ENCODE measurements at regions not wholly inside any gene's neighbourhood (a gene's known extent, or its start where the extent isn't known, plus 50 kb on each side); places are given as distances from the start of the nearest gene placed in this dataset.

- TF ChIP-seq, protein P1, sequence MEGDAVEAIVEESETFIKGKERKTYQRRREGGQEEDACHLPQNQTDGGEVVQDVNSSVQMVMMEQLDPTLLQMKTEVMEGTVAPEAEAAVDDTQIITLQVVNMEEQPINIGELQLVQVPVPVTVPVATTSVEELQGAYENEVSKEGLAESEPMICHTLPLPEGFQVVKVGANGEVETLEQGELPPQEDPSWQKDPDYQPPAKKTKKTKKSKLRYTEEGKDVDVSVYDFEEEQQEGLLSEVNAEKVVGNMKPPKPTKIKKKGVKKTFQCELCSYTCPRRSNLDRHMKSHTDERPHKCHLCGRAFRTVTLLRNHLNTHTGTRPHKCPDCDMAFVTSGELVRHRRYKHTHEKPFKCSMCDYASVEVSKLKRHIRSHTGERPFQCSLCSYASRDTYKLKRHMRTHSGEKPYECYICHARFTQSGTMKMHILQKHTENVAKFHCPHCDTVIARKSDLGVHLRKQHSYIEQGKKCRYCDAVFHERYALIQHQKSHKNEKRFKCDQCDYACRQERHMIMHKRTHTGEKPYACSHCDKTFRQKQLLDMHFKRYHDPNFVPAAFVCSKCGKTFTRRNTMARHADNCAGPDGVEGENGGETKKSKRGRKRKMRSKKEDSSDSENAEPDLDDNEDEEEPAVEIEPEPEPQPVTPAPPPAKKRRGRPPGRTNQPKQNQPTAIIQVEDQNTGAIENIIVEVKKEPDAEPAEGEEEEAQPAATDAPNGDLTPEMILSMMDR (IDR thresholded peaks at IDR 0.05): no peak
- Mint-ChIP-seq H3K4me1 (peaks cover 20% of the 10 kb centered on the region), H3K9me3 (peaks cover 0 to 2% (median 0%) of the 10 kb centered on the region in 7 donors), H3K27me3 (ENCODE audit: low read depth in 3 of 3) (peaks cover 4 to 9% (median 5%) of the 10 kb centered on the region in 3 donors), H3K36me3 (no peaks in the 10 kb centered on the region), H3K4me3 (no peak overlapping the region), H3K27ac (no peak overlapping the region)
- intact Hi-C loops (cut with micrococcal nuclease): loop anchor here (5.0 kb wide), 2 partner anchors 43 to 173 kb away; no protein-coding TSS in a partner anchor
- Histone ChIP-seq H4K20me1 (ENCODE audit: insufficient read depth, low read length) (no peaks in the 10 kb centered on the region), H2AFZ (ENCODE audit: insufficient read depth, low read depth, low read length, poor library complexity, severe bottlenecking) (no peak overlapping the region), H3K9me3 (replicated peaks in 1 of 2; ENCODE audit: control insufficient read depth in 1 of 2, insufficient read depth in 1 of 2, low read length in 2 of 2) (no peaks in the 10 kb centered on the region), H3K79me2 (ENCODE audit: insufficient read depth, low read length) (no peaks in the 10 kb centered on the region), H3K4me3 (replicated peaks in 1 of 3; ENCODE audit: low read depth in 2 of 3, low read length in 3 of 3) (no peak overlapping the region), H3K9ac (ENCODE audit: insufficient read depth, low read length, poor library complexity, severe bottlenecking) (no peak overlapping the region), H3K36me3 (replicated peaks in 1 of 2; ENCODE audit: control insufficient read depth in 1 of 2, insufficient read depth in 2 of 2, low read length in 2 of 2) (no peaks in the 10 kb centered on the region), H3K4me2 (replicated peaks; ENCODE audit: extremely low read depth, low read length, poor library complexity, severe bottlenecking) (no peak overlapping the region), H3K27me3 (ENCODE audit: control insufficient read depth in 2 of 2, insufficient read depth in 2 of 2, low read length in 2 of 2) (peaks cover 2 to 4% of the 10 kb centered on the region in 2 donors), H3K4me1 (ENCODE audit: control insufficient read depth in 1 of 2, insufficient read depth in 2 of 2, low read length in 2 of 2) (peaks cover 11 to 12% of the 10 kb centered on the region in 2 donors), H3K27ac (ENCODE audit: low read depth in 1 of 2, low read length in 2 of 2) (no peak overlapping the region)
- DNase-seq: no peak
- whole genome bisulfite sequencing (ENCODE audit: insufficient coverage): no CpG with 5 or more reads among the region's 9 CpGs
These were observed 168.8 kb upstream of the CCND2 start for GRCh38 chr12:4104722-4105244.

- peaks cover 0 to 2% (median 0%) of the 10 kb centered on the region in 7 donors for H3K9me3 Mint-ChIP-seq
- H3K4me1 ChIP-seq (ENCODE audit: control insufficient read depth in 1 of 2, insufficient read depth in 2 of 2, low read length in 2 of 2): no peaks in the 10 kb centered on the region
- H2AFZ ChIP-seq (ENCODE audit: insufficient read depth, low read depth, low read length, poor library complexity, severe bottlenecking): no peak overlapping the region
- no peak overlapping the region for H3K4me2 ChIP-seq (replicated peaks; ENCODE audit: extremely low read depth, low read length, poor library complexity, severe bottlenecking)
- no peak overlapping the region for H3K4me3 Mint-ChIP-seq
- WGBS (ENCODE audit: insufficient coverage): no CpG with 5 or more reads among the region's 3 CpGs
- H3K9ac ChIP-seq (ENCODE audit: insufficient read depth, low read length, poor library complexity, severe bottlenecking): no peak overlapping the region
- no peak overlapping the region for H3K27ac Mint-ChIP-seq
- TF ChIP-seq, protein P1 (IDR thresholded peaks at IDR 0.05): no peak
- H3K36me3 ChIP-seq (replicated peaks in 1 of 2; ENCODE audit: control insufficient read depth in 1 of 2, insufficient read depth in 2 of 2, low read length in 2 of 2): no peaks in the 10 kb centered on the region
- H3K27me3 ChIP-seq (ENCODE audit: control insufficient read depth in 2 of 2, insufficient read depth in 2 of 2, low read length in 2 of 2): peaks cover 0 to 2% of the 10 kb centered on the region in 2 donors
- no peak overlapping the region for H3K4me3 ChIP-seq (replicated peaks in 1 of 3; ENCODE audit: low read depth in 2 of 3, low read length in 3 of 3)
- no peak for DNase-seq
- no peaks in the 10 kb centered on the region for H3K36me3 Mint-ChIP-seq
- intact Hi-C loops (cut with micrococcal nuclease): loop anchor here in 1 of 2 donors (10.0 kb wide), 1 partner anchor 214 kb away; no protein-coding TSS in a partner anchor
- H4K20me1 ChIP-seq (ENCODE audit: insufficient read depth, low read length): no peaks in the 10 kb centered on the region
- H3K79me2 ChIP-seq (ENCODE audit: insufficient read depth, low read length): no peaks in the 10 kb centered on the region
- H3K27ac ChIP-seq (ENCODE audit: low read depth in 1 of 2, low read length in 2 of 2): no peak overlapping the region
- H3K27me3 Mint-ChIP-seq (ENCODE audit: low read depth in 3 of 3): peaks cover 2 to 9% (median 7%) of the 10 kb centered on the region in 3 donors
- no peaks in the 10 kb centered on the region for H3K9me3 ChIP-seq (replicated peaks in 1 of 2; ENCODE audit: control insufficient read depth in 1 of 2, insufficient read depth in 1 of 2, low read length in 2 of 2)
- H3K4me1 Mint-ChIP-seq: no peaks in the 10 kb centered on the region
These were observed 174.3 kb upstream of the CCND2 start for GRCh38 chr12:4099276-4099675.
